ENCODE measurements at regions not wholly inside any gene's neighbourhood (a gene's known extent, or its start where the extent isn't known, plus 50 kb on each side); places are given as distances from the start of the nearest gene placed in this dataset.

- no peak for TF ChIP-seq CTCF (IDR thresholded peaks at IDR 0.05; ENCODE audit: low read depth, low read length)
- no peak for TF ChIP-seq EZH2phosphoT487 (IDR thresholded peaks at IDR 0.05; ENCODE audit: low read depth)
Measured at GRCh38 chr10:95121904-95122303, 52.6 kb upstream of the CYP2C8 start.

Data from OCI-LY3 (cell line).